B cell (primary cell): ENCODE measurements at regions not wholly inside any gene's neighbourhood (a gene's known extent, or its start where the extent isn't known, plus 50 kb on each side); places are given as distances from the start of the nearest gene placed in this dataset.

Experiments used
- ATAC-seq: fragments of 200-7000 bp; cut with Tn5 transposase; one replicate; pipeline ENCODE4 v1.10.0; 2021; ENCODE audit warnings: low read depth, mild to moderate bottlenecking, moderate number of reproducible peaks, moderate library complexity
- CTCF ChIA-PET: fragments of 350-600 bp; sonication (Branson Sonifier 250); formaldehyde crosslinking; loops from one replicate; lab custom pipeline; 2021; ENCODE audit warnings: antibody characterized with exemption, inconsistent platforms; lab: Charles Lee
- POLR2A ChIA-PET: fragments of 350-600 bp; sonication (Branson Sonifier 250); formaldehyde crosslinking; loops from one replicate; lab custom pipeline; 2021; ENCODE audit warnings: antibody characterized with exemption; lab: Charles Lee
- DNase-seq: peaks from one replicate; pipeline ENCODE4 v3.0.0; 2013
- H2AFZ ChIP-seq: 2 replicates; pipeline ENCODE4 v1.6.1; 2012; ENCODE audit warnings: mild to moderate bottlenecking, low read depth, low read length; ENCODE audit not compliant: insufficient read depth, poor library complexity, severe bottlenecking
- H3K27ac ChIP-seq, 2 donors: 1 replicate in 1 of 2; 2 replicates in 1 of 2; pipeline ENCODE4 v1.5.1; 2012 to 2013; ENCODE audit warnings: low read length in 2 of 2, mild to moderate bottlenecking in 2 of 2, moderate library complexity in 1 of 2
- H3K27me3 ChIP-seq, 4 experiments: fragments of 200-600 bp in 1 of 4; sonication (generic) in 1 of 4; replicated peaks in 1 of 4; 1 replicate in 2 of 4; 2 replicates in 2 of 4; pipeline versions ENCODE4 v1.6.1 to v1.7.0; 2013 to 2016; ENCODE audit warnings: low read length in 3 of 4, mild to moderate bottlenecking in 2 of 4, mixed read lengths in 1 of 4, moderate library complexity in 1 of 4; ENCODE audit not compliant: insufficient read depth in 4 of 4, control insufficient read depth in 3 of 4; ENCODE audit errors: control extremely low read depth in 1 of 4
- H3K36me3 ChIP-seq, 2 experiments: replicated peaks in 1 of 2; 1 replicate in 1 of 2; 2 replicates in 1 of 2; pipeline versions ENCODE4 v1.6.1 to v1.7.1; 2013; ENCODE audit warnings: low read length in 1 of 2; ENCODE audit not compliant: insufficient read depth in 2 of 2, control insufficient read depth in 1 of 2; ENCODE audit errors: control extremely low read depth in 1 of 2, extremely low read depth in 1 of 2
- H3K4me1 ChIP-seq, 2 donors: fragments of 200-600 bp in 1 of 2; sonication (generic) in 1 of 2; 1 replicate in 1 of 2; 2 replicates in 1 of 2; pipeline versions ENCODE4 v1.5.1 to v1.6.1; 2013 to 2017; ENCODE audit warnings: low read length in 2 of 2; ENCODE audit not compliant: control insufficient read depth in 2 of 2, insufficient read depth in 2 of 2
- H3K4me2 ChIP-seq: replicated peaks from 2 replicates; pipeline ENCODE3; 2012; ENCODE audit warnings: mild to moderate bottlenecking, low read depth, low read length; ENCODE audit not compliant: poor library complexity, severe bottlenecking
- H3K4me3 ChIP-seq, 5 experiments: fragments of 200-600 bp in 1 of 5; sonication (generic) in 1 of 5; 1 replicate in 3 of 5; 2 replicates in 2 of 5; pipeline versions ENCODE4 v1.5.1 to v1.7.0; 2011 to 2016; ENCODE audit warnings: low read length in 4 of 5, mild to moderate bottlenecking in 4 of 5, low read depth in 2 of 5, control low read depth in 1 of 5, moderate library complexity in 1 of 5; ENCODE audit not compliant: insufficient read depth in 1 of 5; ENCODE audit errors: control extremely low read depth in 1 of 5, extremely low read depth in 1 of 5
- H3K79me2 ChIP-seq: fragments of 200-600 bp; sonication (generic); one replicate; pipeline ENCODE4 v1.6.0; 2016; ENCODE audit warnings: low read length; ENCODE audit not compliant: control insufficient read depth, insufficient read depth
- H3K9ac ChIP-seq: fragments of 200-600 bp; sonication (generic); 2 replicates; pipeline ENCODE4 v1.6.1; 2017; ENCODE audit warnings: mild to moderate bottlenecking, low read length, moderate library complexity
- H3K9me3 ChIP-seq, 3 donors: one replicate each; pipeline versions ENCODE4 v1.6.1 to v1.7.1; 2013; ENCODE audit warnings: low read length in 2 of 3; ENCODE audit not compliant: control insufficient read depth in 2 of 3, insufficient read depth in 1 of 3; ENCODE audit errors: control extremely low read depth in 1 of 3
- H4K20me1 ChIP-seq: 2 replicates; pipeline ENCODE4 v1.6.0; 2012; ENCODE audit warnings: mild to moderate bottlenecking, low read length; ENCODE audit not compliant: insufficient read depth, control insufficient read depth, poor library complexity, severe bottlenecking
- H3K27ac Mint-ChIP-seq: one replicate; pipeline ENCODE4 v1.8.0; 2021; ENCODE audit warnings: mixed read lengths
- H3K27me3 Mint-ChIP-seq: one replicate; pipeline ENCODE4 v1.8.0; 2021; ENCODE audit warnings: mixed read lengths
- H3K4me1 Mint-ChIP-seq: one replicate; pipeline ENCODE4 v1.8.0; 2021; ENCODE audit warnings: mixed read lengths
- H3K4me3 Mint-ChIP-seq: one replicate; pipeline ENCODE4 v1.8.0; 2021; ENCODE audit warnings: mixed read lengths
- H3K9me3 Mint-ChIP-seq: one replicate; pipeline ENCODE4 v1.8.0; 2022; ENCODE audit warnings: mixed read lengths; ENCODE audit not compliant: insufficient read depth
- EZH2 ChIP-seq: IDR thresholded peaks from 2 replicates; pipeline ENCODE4 v1.6.1; 2012; ENCODE audit warnings: borderline replicate concordance, low read depth, mild to moderate bottlenecking, moderate library complexity, low read length; ENCODE audit not compliant: insufficient read depth, poor library complexity, severe bottlenecking
- WGBS: methylation state at CpG from one replicate; pipeline ENCODE4 v1.1.5; 2013; ENCODE audit warnings: missing lambda C conversion rate; ENCODE audit not compliant: insufficient coverage; 5-methylcytosine and 5-hydroxymethylcytosine counted together
- intact Hi-C: fragments of 100-400 bp; cut with micrococcal nuclease; formaldehyde crosslinking; loops from one replicate; pipeline ENCODE4 v1.10.0; 2022
- TF ChIP-seq, protein P1 (sequence below): fragments of 200-600 bp; IDR thresholded peaks from one replicate; pipeline ENCODE4 v1.8.0; 2022; ENCODE audit warnings: antibody characterized with exemption, mild to moderate bottlenecking

DNA sequence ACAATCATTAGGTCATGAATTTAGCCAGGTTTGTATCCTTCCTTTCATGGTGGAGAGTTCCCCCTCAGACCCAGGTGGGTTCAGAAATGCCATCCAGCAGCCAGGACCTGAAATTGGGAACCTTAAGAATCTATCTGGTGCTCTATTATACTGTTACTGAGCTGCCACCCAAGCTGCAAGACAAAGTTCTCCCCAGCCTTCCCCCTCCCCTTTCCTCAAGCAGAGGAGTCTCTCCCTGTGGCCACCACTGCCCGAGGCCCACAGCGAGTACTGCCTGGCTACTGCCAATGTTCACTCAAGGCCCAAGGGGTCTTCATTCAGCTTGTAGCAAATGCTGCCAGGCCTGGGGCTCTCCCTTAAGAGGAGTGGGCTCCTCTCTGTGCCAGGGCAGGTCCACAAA is 133.8 kb downstream of the TMEM38B start:
- POLR2A ChIA-PET = no interaction called here
- Histone ChIP-seq H4K20me1 (no peaks in the 10 kb centered on the region), H3K4me3 (no peak overlapping the region), H3K4me2 (no peak overlapping the region), H3K9me3 (no peaks in the 10 kb centered on the region), H3K27ac (no peak overlapping the region), H2AFZ (no peak overlapping the region), H3K79me2 (no peaks in the 10 kb centered on the region), H3K36me3 (no peaks in the 10 kb centered on the region), H3K9ac (no peak overlapping the region), H3K4me1 (no peaks in the 10 kb centered on the region), H3K27me3 (no peaks in the 10 kb centered on the region)
- Mint-ChIP-seq H3K4me3 (no peak overlapping the region), H3K9me3 (peaks cover 3% of the 10 kb centered on the region), H3K27me3 (no peaks in the 10 kb centered on the region), H3K4me1 (no peaks in the 10 kb centered on the region), H3K27ac (no peak overlapping the region)
- DNase-seq (no peak), ATAC-seq (no peak)
- intact Hi-C loops = no loop called here
- 100% methylated on average over 2 of the region's 2 CpGs for WGBS
- CTCF ChIA-PET = interaction anchor here (1.0 to 1.4 kb wide), 2 partner anchors 14 to 54 kb away, joined by 3 to 5 read pairs; no protein-coding TSS in a partner anchor
- no peak for TF ChIP-seq EZH2
- TF ChIP-seq, protein P1, sequence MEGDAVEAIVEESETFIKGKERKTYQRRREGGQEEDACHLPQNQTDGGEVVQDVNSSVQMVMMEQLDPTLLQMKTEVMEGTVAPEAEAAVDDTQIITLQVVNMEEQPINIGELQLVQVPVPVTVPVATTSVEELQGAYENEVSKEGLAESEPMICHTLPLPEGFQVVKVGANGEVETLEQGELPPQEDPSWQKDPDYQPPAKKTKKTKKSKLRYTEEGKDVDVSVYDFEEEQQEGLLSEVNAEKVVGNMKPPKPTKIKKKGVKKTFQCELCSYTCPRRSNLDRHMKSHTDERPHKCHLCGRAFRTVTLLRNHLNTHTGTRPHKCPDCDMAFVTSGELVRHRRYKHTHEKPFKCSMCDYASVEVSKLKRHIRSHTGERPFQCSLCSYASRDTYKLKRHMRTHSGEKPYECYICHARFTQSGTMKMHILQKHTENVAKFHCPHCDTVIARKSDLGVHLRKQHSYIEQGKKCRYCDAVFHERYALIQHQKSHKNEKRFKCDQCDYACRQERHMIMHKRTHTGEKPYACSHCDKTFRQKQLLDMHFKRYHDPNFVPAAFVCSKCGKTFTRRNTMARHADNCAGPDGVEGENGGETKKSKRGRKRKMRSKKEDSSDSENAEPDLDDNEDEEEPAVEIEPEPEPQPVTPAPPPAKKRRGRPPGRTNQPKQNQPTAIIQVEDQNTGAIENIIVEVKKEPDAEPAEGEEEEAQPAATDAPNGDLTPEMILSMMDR = no peak

DNA sequence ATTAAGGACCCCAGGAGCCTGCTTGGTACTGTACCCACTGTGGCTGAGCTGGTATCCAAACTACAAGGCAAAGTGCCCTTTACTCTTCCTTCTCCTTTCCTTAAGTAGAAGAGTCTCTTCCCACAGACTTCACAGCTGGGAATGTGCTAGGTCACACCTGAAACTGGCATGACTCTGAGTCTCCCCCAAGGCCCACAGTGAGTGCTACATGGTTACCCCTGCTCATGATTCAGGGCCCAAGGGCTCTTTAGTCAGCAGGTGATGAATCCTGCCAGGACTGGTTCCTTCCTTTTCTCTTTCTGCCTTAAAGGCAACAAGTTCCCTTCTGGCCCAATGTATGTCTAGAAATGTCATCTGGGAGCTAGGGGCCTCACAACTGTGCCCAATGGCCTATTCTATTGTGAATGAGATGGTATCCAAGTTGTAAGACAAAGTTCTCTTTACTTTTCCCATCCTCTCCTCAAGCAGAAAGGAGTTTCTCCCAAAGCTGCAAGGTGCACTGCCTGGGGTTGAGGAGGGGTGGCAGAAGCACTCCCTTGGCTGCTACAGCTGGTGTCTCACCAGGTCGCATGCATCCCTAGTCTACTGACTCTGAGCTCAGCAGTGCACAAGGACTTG is 134.4 kb downstream of the TMEM38B start:
- no peak overlapping the region for H3K27ac Mint-ChIP-seq

More for the DNA sequence above, 134.4 kb downstream of the TMEM38B start:
- H4K20me1 ChIP-seq = no peaks in the 10 kb centered on the region
- H3K4me3 ChIP-seq = no peak overlapping the region
- POLR2A ChIA-PET = no interaction called here
- no peaks in the 10 kb centered on the region for H3K4me1 ChIP-seq
- no peak overlapping the region for H3K4me3 Mint-ChIP-seq
- H3K27me3 Mint-ChIP-seq = no peaks in the 10 kb centered on the region
- ATAC-seq = no peak
- no peaks in the 10 kb centered on the region for H3K36me3 ChIP-seq
- H2AFZ ChIP-seq = no peak overlapping the region
- H3K9me3 ChIP-seq = no peaks in the 10 kb centered on the region
- no peak overlapping the region for H3K4me2 ChIP-seq
- TF ChIP-seq, protein P1 = no peak
- no peak for TF ChIP-seq EZH2
- WGBS = 100% methylated on average over 1 of the region's 1 CpG
- H3K9ac ChIP-seq = no peak overlapping the region
- intact Hi-C loops = no loop called here
- H3K27me3 ChIP-seq = no peaks in the 10 kb centered on the region
- DNase-seq = no peak
- H3K4me1 Mint-ChIP-seq = no peaks in the 10 kb centered on the region
- no peaks in the 10 kb centered on the region for H3K79me2 ChIP-seq
- H3K27ac ChIP-seq = no peak overlapping the region
- no peaks in the 10 kb centered on the region for H3K9me3 Mint-ChIP-seq
- CTCF ChIA-PET = interaction anchor here (1.0 to 1.4 kb wide), 2 partner anchors 13 to 53 kb away, joined by 3 to 5 read pairs; no protein-coding TSS in a partner anchor
